NB4 (cell line): ENCODE measurements at regions not wholly inside any gene's neighbourhood (a gene's known extent, or its start where the extent isn't known, plus 50 kb on each side); places are given as distances from the start of the nearest gene placed in this dataset.

ENCODE experiments used
- CTCF ChIP-seq: IDR thresholded peaks from one replicate; pipeline ENCODE4 v1.5.1; 2012; ENCODE audit warnings: low read depth, low read length
- MAX ChIP-seq: IDR thresholded peaks from 2 replicates; pipeline ENCODE4 v1.6.1; 2011; ENCODE audit warnings: low read depth, low read length
- POLR2A ChIP-seq: IDR thresholded peaks from 2 replicates; pipeline ENCODE4 v1.6.1; 2011; ENCODE audit warnings: mild to moderate bottlenecking; ENCODE audit not compliant: insufficient read length; ENCODE audit errors: extremely low read depth

- TF ChIP-seq POLR2A (no peak), CTCF (no peak), MAX (no peak)
Measured at GRCh38 chr16:11432856-11433395, 87.7 kb downstream of the RMI2 start.
